Forelimb muscle (tissue), 1 donor: ENCODE measurements at regions not wholly inside any gene's neighbourhood (a gene's known extent, or its start where the extent isn't known, plus 50 kb on each side); places are given as distances from the start of the nearest gene placed in this dataset.

Experiments used
- DNase-seq: peaks from one replicate; pipeline ENCODE4 v3.0.0-alpha.2; 2013; ENCODE audit warnings: low read depth

- DNase-seq, result no peak
Observed at GRCh38 chr2:58671675-58672074, 430.6 kb upstream of the FANCL start.

- no peak for DNase-seq
Observed at GRCh38 chr2:58669998-58670397, 428.9 kb upstream of the FANCL start.

- DNase-seq, result no peak
Observed at GRCh38 chr2:58667137-58667774, 426.1 kb upstream of the FANCL start.

GRCh38 chr2:58666323-58666970 lies 425.3 kb upstream of the FANCL start:
- no peak for DNase-seq

GRCh38 chr2:58665154-58665553 lies 424.0 kb upstream of the FANCL start:
- no peak for DNase-seq

- DNase-seq, result no peak
Observed at GRCh38 chr2:58664523-58665151, 423.5 kb upstream of the FANCL start.

- DNase-seq, result no peak
Observed at GRCh38 chr2:58660046-58660445, 418.9 kb upstream of the FANCL start.

GRCh38 chr2:58655152-58655551 lies 414.0 kb upstream of the FANCL start:
- no peak for DNase-seq

GRCh38 chr2:58651930-58652329 lies 410.8 kb upstream of the FANCL start:
- DNase-seq, result no peak

- DNase-seq, result no peak
Observed at GRCh38 chr2:58650781-58651180, 409.7 kb upstream of the FANCL start.

- DNase-seq, result no peak
Observed at GRCh38 chr2:58649756-58650155, 408.6 kb upstream of the FANCL start.

- DNase-seq, result no peak
Observed at GRCh38 chr2:58645017-58645416, 403.9 kb upstream of the FANCL start.

GRCh38 chr2:58644451-58644850 lies 403.3 kb upstream of the FANCL start:
- DNase-seq, result no peak

GRCh38 chr2:58641001-58641400 lies 399.9 kb upstream of the FANCL start:
- no peak for DNase-seq

- no peak for DNase-seq
Observed at GRCh38 chr2:58640042-58640441, 398.9 kb upstream of the FANCL start.

- DNase-seq, result no peak
Observed at GRCh38 chr2:58638256-58638805, 397.2 kb upstream of the FANCL start.

- no peak for DNase-seq
Observed at GRCh38 chr2:58636872-58637271, 395.7 kb upstream of the FANCL start.

GRCh38 chr2:58635801-58636375 lies 394.8 kb upstream of the FANCL start:
- no peak for DNase-seq

GRCh38 chr2:58634653-58635370 lies 393.7 kb upstream of the FANCL start:
- no peak for DNase-seq

GRCh38 chr2:58633613-58634365 lies 392.7 kb upstream of the FANCL start:
- no peak for DNase-seq

GRCh38 chr2:58631986-58632385 lies 390.9 kb upstream of the FANCL start:
- DNase-seq, result no peak
